Left lung (tissue), 4 donors: ENCODE measurements at regions not wholly inside any gene's neighbourhood (a gene's known extent, or its start where the extent isn't known, plus 50 kb on each side); places are given as distances from the start of the nearest gene placed in this dataset.

Source experiments
- ATAC-seq: fragments of 200-7000 bp; cut with Tn5 transposase; one replicate; pipeline ENCODE4 v1.9.1; 2020; ENCODE audit warnings: moderate library complexity
- DNase-seq, 4 donors: peaks; one replicate each; pipeline ENCODE4 v3.0.0-alpha.2; 2013 to 2020
- H3K27ac ChIP-seq, 2 donors: fragments of 200-600 bp; sonication (generic) in 1 of 2; one replicate each; pipeline versions ENCODE4 v1.5.0 to v1.8.0; 2020 to 2021
- H3K27me3 ChIP-seq, 2 donors: fragments of 200-600 bp; sonication (generic) in 1 of 2; one replicate each; pipeline versions ENCODE4 v1.5.0 to v1.8.0; 2020 to 2021
- H3K36me3 ChIP-seq, 2 donors: fragments of 200-600 bp; sonication (generic) in 1 of 2; one replicate each; pipeline versions ENCODE4 v1.5.0 to v1.8.0; 2020 to 2021
- H3K4me1 ChIP-seq, 2 donors: fragments of 200-600 bp; one replicate each; pipeline ENCODE4 v1.8.0; 2021
- H3K4me3 ChIP-seq, 2 donors: fragments of 200-600 bp; sonication (generic) in 1 of 2; one replicate each; pipeline versions ENCODE4 v1.5.0 to v1.8.0; 2020 to 2021; ENCODE audit warnings: mild to moderate bottlenecking in 1 of 2
- H3K9me3 ChIP-seq, 2 donors: fragments of 200-600 bp; sonication (generic) in 1 of 2; one replicate each; pipeline versions ENCODE4 v1.5.0 to v1.8.0; 2020 to 2021
- intact Hi-C, 2 donors: fragments of 100-400 bp; cut with DNase I; formaldehyde crosslinking; loops; one replicate each; pipeline versions ENCODE4 v1.11.2 to v1.14.2; 2022
- TF ChIP-seq, protein P1 (sequence below), 2 donors: fragments of 200-600 bp; sonication (generic) in 1 of 2; IDR thresholded peaks; one replicate each; pipeline versions ENCODE4 v1.5.0 to v1.8.0; 2021; ENCODE audit warnings: antibody characterized with exemption in 2 of 2
- donor health status: DM: no; HTN: yes; CAD: no.
- donor health status: DM: no; HTN: no; CAD: no.

DNA sequence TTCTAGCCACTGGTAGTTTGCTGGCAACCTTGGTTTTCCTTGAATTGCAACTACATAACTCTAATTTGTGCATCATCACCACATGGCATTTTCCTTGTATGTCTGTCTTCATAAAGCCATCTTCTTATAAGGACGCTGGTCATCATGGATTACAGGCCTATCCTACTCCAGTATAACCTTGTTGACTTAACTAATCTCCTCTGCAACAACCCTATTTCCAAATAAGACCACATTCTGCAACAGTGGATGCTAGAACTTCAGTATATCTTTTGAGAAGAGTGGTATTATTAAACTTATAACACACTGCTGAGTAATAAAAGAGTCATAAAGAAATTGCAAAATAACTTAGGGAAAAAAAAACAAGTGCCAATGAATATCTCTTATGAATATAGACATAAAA lies 511.8 kb upstream of the FOXG1 start:
- Histone ChIP-seq H3K9me3 (peaks cover 0 to 23% of the 10 kb centered on the region in 2 donors), H3K4me1 (no peaks in the 10 kb centered on the region), H3K27ac (no peak overlapping the region), H3K4me3 (no peak overlapping the region), H3K27me3 (no peaks in the 10 kb centered on the region), H3K36me3 (no peaks in the 10 kb centered on the region)
- ATAC-seq = no peak
- TF ChIP-seq, protein P1, sequence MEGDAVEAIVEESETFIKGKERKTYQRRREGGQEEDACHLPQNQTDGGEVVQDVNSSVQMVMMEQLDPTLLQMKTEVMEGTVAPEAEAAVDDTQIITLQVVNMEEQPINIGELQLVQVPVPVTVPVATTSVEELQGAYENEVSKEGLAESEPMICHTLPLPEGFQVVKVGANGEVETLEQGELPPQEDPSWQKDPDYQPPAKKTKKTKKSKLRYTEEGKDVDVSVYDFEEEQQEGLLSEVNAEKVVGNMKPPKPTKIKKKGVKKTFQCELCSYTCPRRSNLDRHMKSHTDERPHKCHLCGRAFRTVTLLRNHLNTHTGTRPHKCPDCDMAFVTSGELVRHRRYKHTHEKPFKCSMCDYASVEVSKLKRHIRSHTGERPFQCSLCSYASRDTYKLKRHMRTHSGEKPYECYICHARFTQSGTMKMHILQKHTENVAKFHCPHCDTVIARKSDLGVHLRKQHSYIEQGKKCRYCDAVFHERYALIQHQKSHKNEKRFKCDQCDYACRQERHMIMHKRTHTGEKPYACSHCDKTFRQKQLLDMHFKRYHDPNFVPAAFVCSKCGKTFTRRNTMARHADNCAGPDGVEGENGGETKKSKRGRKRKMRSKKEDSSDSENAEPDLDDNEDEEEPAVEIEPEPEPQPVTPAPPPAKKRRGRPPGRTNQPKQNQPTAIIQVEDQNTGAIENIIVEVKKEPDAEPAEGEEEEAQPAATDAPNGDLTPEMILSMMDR (IDR thresholded peaks at IDR 0.05) = no peak
- intact Hi-C loops = no loop called here
- no peak for DNase-seq

DNA sequence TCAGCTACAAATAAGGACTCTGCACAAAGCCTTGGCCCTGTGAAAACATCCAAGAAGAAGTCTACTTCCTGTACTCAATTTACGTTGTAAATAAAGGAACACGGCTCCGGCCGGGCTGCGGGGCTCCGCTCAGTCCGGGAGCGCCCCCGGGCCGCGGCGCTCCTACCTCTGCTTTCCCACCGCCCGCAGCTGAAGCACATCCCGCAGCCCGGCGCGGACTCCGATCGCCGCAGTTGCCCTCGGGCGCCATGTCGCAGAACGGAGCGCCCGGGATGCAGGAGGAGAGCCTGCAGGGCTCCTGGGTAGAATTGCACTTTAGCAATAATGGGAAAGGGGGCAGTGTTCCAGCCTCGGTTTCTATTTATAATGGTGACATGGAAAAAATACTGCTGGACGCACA lies 502.3 kb upstream of the FOXG1 start:
- TF ChIP-seq, protein P1 (IDR thresholded peaks at IDR 0.05) = no peak
- Histone ChIP-seq H3K27ac (no peak overlapping the region), H3K9me3 (peaks cover 0 to 19% of the 10 kb centered on the region in 2 donors), H3K4me1 (no peaks in the 10 kb centered on the region), H3K4me3 (no peak overlapping the region), H3K36me3 (no peaks in the 10 kb centered on the region), H3K27me3 (peaks cover 0 to 5% of the 10 kb centered on the region in 2 donors)
- intact Hi-C loops = no loop called here
- no peak for DNase-seq
- ATAC-seq = no peak

DNA sequence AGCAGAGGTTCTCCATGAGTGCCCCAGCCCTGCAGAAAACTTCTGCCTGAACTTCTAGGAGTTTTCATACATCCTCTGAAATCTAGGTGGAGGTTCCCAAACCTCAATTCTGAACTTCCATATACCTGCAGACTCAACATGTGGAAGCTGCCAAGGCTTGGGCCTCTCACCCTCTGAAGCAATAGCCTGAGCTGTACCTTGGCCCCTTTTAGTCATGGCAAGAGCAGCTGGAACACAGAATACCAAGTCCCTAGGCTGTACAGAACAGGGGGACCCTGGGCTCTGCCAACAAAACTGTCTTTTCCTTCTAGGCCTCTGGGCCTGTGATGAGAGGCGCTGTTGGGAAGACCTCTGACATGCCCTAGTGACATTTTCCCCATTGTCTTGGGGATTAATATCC lies 494.3 kb upstream of the FOXG1 start:
- no peak overlapping the region for H3K27ac ChIP-seq
- no peaks in the 10 kb centered on the region for H3K36me3 ChIP-seq
- TF ChIP-seq, protein P1 (IDR thresholded peaks at IDR 0.05) = no peak
- intact Hi-C loops = no loop called here
- H3K9me3 ChIP-seq = peaks cover 0 to 13% of the 10 kb centered on the region in 2 donors
- no peaks in the 10 kb centered on the region for H3K4me1 ChIP-seq
- DNase-seq (no peak), ATAC-seq (no peak)
- no peaks in the 10 kb centered on the region for H3K27me3 ChIP-seq
- H3K4me3 ChIP-seq = no peak overlapping the region

DNA sequence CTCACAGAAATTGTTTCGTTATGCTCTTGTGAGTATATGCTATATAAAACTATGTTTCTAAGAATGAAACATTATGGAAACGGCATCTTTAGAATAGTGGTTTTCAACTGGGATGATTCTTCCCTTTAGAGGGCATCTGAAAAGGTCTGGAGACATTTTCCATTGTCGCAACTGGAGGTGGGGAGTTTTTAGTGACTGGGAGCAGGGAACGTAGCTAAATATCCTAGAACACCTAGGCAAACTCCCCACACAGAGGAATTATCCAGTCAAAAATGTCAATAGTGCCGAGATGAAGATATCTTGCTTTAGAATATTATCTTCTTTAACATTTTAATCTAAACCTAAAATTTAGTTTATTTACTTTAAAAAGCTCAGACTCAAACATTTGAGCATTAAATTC lies 486.1 kb upstream of the FOXG1 start:
- TF ChIP-seq, protein P1 (IDR thresholded peaks at IDR 0.05) = no peak
- intact Hi-C loops = no loop called here
- Histone ChIP-seq H3K36me3 (no peaks in the 10 kb centered on the region), H3K4me3 (no peak overlapping the region), H3K27me3 (no peaks in the 10 kb centered on the region), H3K4me1 (no peaks in the 10 kb centered on the region), H3K27ac (no peak overlapping the region), H3K9me3 (no peaks in the 10 kb centered on the region)
- DNase-seq = no peak
- no peak for ATAC-seq

DNA sequence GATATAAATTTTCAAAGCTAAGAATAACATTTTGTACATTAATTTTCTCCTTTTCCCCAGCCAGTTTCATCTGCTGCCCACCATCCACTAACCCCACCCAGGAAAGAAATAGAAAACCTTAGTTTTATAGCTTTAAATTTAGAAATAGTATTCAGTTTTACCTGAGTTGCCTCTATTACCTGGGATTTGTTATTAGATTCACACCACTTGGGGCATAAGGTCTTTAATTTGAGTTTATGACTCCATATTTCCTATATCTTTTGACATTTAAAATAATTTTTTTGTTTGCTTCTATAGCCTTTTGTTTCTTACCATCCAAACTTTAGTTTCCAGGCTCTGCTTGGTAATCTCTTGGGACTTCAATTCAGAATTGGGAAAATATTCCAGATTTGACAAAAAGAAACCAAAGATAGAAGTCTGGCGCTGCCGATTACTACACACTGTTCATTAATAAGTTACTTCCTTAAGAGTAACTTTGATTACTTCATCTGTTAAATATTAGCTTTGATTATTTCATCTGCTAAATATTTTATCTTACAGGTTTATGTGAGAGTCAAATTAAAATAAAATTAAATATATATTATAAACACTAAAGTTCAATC lies 485.5 kb upstream of the FOXG1 start:
- Histone ChIP-seq H3K4me1 (no peaks in the 10 kb centered on the region), H3K27ac (no peak overlapping the region), H3K36me3 (no peaks in the 10 kb centered on the region), H3K27me3 (no peaks in the 10 kb centered on the region), H3K4me3 (no peak overlapping the region), H3K9me3 (no peaks in the 10 kb centered on the region)
- intact Hi-C loops = no loop called here
- DNase-seq (no peak), ATAC-seq (no peak)
- TF ChIP-seq, protein P1 (IDR thresholded peaks at IDR 0.05) = no peak
